C4-2B (cell line): ENCODE measurements at regions not wholly inside any gene's neighbourhood (a gene's known extent, or its start where the extent isn't known, plus 50 kb on each side); places are given as distances from the start of the nearest gene placed in this dataset.

Source experiments
- CTCF ChIP-seq: fragments of 450-650 bp; conservative IDR thresholded peaks from 2 replicates; pipeline ENCODE4 v1.5.1; 2017; ENCODE audit warnings: mild to moderate bottlenecking
- ZFX ChIP-seq: fragments of 450-650 bp; IDR thresholded peaks from 2 replicates; pipeline ENCODE4 v1.6.1; 2017

GRCh38 chr12:78700565-78700964, 164.0 kb upstream of the SYT1 start:
- TF ChIP-seq CTCF: no peak
- TF ChIP-seq ZFX: no peak
